HFF-Myc (cell line): ENCODE measurements at regions not wholly inside any gene's neighbourhood (a gene's known extent, or its start where the extent isn't known, plus 50 kb on each side); places are given as distances from the start of the nearest gene placed in this dataset.

Experiments used
- DNase-seq: peaks from one replicate; pipeline ENCODE4 v3.0.0-alpha.2; 2011; ENCODE audit warnings: low read depth; ENCODE audit errors: extremely low read depth
- H3K4me3 ChIP-seq: replicated peaks from 2 replicates; pipeline ENCODE4 v1.5.1; 2011; ENCODE audit warnings: low read depth, mild to moderate bottlenecking, control low read depth, low read length
- CTCF ChIP-seq: IDR thresholded peaks from 2 replicates; pipeline ENCODE4 v1.5.1; 2012; ENCODE audit warnings: mild to moderate bottlenecking, low read depth, low read length, control low read depth; ENCODE audit errors: missing control alignments

GRCh38 chr18:29406996-29407395 is 1230.1 kb upstream of the CDH2 start:
- no peak for DNase-seq
- TF ChIP-seq CTCF: no peak
- no peak overlapping the region for H3K4me3 ChIP-seq

- no peak for TF ChIP-seq CTCF
- no peak for DNase-seq
These were observed 1220.6 kb upstream of the CDH2 start for GRCh38 chr18:29397536-29397935.

GRCh38 chr18:29383311-29384273 is 1206.7 kb upstream of the CDH2 start:
- TF ChIP-seq CTCF: no peak
- no peak for DNase-seq
- H3K4me3 ChIP-seq: no peak overlapping the region

More at GRCh38 chr18:29397536-29397935, 1220.6 kb upstream of the CDH2 start:
- H3K4me3 ChIP-seq: no peak overlapping the region

- no peak overlapping the region for H3K4me3 ChIP-seq
- DNase-seq: no peak
- TF ChIP-seq CTCF: no peak
These were observed 1201.8 kb upstream of the CDH2 start for GRCh38 chr18:29378651-29379136.

- no peak for TF ChIP-seq CTCF
- H3K4me3 ChIP-seq: no peak overlapping the region
- no peak for DNase-seq
These were observed 1200.4 kb upstream of the CDH2 start for GRCh38 chr18:29377346-29377745.

- TF ChIP-seq CTCF: no peak
- no peak overlapping the region for H3K4me3 ChIP-seq
- DNase-seq: no peak
These were observed 1196.1 kb upstream of the CDH2 start for GRCh38 chr18:29373000-29373399.
